ENCODE measurements at regions not wholly inside any gene's neighbourhood (a gene's known extent, or its start where the extent isn't known, plus 50 kb on each side); places are given as distances from the start of the nearest gene placed in this dataset.
"Not testable (repeated sequence)": the region's sequence is repeated elsewhere in the genome, so short reads cannot be mapped to it uniquely, and the experiment has no call there.

DNA sequence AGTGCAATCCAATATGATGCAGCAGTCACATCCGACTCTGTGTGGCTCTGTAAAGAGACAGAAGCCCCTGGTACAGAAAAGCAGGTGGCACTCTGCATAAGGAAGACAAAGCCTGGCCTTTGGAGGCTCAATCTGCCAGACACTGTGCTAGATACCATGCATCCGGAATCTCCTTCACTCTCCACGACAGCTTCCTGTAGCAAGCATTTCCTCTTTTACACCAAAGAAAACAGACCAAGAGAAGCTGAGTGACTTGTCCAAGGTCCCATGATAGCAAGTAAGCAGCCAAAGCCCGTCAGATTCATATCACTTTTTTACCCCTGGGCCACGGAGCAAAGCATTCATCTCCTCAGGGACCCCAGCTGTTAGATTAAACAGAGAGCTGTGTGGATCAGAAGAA is 64.2 kb upstream of the SMIM23 start:
- no peak for ATAC-seq

DNA sequence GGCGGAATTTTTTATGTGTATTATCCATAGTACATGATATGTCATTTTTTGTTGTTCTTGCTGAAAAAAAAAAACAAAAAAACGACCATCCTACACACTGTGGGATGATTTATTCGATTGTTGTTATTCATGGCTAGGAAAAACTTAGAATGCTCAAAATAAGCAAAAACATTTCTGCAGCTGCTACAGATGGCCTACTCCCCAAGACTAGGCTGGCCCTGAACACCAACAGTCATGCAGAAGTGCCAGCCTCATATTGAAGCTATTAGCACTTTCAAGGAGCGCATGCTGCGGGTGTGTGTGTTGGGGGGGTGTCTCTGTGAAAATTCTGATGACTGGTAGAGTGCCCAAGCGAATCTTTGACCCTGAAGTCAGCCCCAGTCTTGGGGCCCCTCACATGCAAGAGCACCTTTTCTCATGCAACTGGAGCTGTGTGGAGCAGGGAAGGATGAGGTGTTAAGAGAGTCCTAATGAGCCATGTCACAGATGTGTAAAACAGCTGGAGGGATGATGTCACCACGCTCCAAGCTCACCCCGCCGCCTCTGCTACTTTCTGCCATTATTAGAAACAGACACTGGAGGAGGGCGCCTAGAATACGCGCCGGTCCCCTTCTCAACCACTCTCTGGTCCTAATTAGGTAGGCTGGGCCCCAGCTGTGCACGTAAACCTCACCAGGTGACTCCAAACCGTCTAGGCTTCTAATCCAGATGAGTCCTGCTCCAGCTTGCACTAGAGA is 61.0 kb upstream of the SMIM23 start:
- peak; percentile 32 for ATAC-seq

DNA sequence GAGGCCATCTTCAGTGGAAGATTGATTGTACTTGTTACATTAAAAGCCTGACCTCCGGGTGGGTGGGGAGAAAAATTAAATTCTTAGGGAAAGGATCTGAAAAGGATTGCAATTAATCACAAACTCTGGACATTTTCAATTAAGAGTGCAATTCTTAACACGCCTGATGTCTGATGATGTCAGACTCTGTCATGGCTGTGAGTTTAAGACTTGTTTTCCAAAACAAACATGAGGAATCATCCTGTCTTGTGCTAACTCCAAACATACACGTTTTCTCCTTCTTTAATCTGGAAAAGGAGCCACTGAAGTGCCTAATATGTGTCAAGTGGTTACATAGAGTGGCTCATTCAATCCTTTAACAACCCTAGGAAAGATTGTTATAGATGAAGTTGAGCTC is 60.4 kb upstream of the SMIM23 start:
- ATAC-seq = no peak

DNA sequence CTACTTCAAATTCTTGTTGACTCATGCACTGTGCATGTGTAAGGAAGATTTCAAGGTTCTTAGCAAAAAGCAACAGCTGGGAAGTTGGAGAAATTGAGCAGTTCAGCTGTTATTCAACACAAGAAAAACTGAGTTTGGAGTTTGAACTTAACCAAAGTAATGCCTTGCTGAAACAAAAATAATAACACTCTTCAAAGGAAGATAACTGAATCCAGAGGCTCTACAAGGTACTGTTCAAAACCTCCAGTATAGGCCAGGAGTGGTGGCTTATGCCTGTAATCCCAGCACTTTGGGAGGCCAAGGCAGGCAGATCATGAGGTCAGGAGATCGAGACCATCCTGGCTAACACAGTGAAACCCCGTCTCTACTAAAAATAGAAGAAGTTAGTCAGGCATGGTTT is 58.8 kb upstream of the SMIM23 start:
- ATAC-seq = not testable (repeated sequence)

DNA sequence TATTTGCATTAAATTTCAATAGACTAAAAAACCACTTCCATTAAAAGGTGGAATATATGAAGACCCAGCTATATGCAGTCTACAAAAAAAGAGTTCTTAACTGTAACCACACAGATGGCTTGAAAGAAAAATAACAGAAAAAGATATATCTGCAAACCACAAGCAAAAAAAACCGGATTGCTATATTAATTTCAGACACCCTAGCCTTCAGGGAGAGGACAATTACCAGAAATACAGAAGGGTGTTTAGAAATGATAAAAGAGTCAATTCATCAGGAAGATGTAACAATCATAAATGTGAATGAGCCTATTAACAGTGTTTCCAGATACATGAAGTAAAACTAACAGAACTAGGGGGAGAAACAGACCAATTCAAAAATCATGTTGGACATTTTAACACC is 56.9 kb upstream of the SMIM23 start:
- no peak for ATAC-seq

All from esophagus mucosa (tissue), 1 donor.